Tibial nerve (tissue), 4 donors: ENCODE measurements at regions not wholly inside any gene's neighbourhood (a gene's known extent, or its start where the extent isn't known, plus 50 kb on each side); places are given as distances from the start of the nearest gene placed in this dataset.

Experiments
- DNase-seq, 2 donors: peaks; one replicate each; pipeline ENCODE4 v3.0.0-alpha.2; 2019; ENCODE audit warnings: low spot score in 2 of 2
- H3K27ac ChIP-seq, 4 donors: fragments of 200-600 bp; sonication (generic) in 3 of 4; one replicate each; pipeline ENCODE4 v1.5.1; 2017 to 2019; ENCODE audit warnings: mild to moderate bottlenecking in 1 of 4
- H3K27me3 ChIP-seq, 2 donors: fragments of 200-600 bp; sonication (generic) in 1 of 2; one replicate each; pipeline versions ENCODE4 v1.5.1 to v1.6.0; 2017 to 2019
- H3K36me3 ChIP-seq, 3 donors: fragments of 200-600 bp; sonication (generic); one replicate each; pipeline ENCODE4 v1.5.1; 2018 to 2019
- H3K4me1 ChIP-seq, 4 donors: fragments of 200-600 bp; sonication (generic) in 3 of 4; one replicate each; pipeline ENCODE4 v1.5.1; 2017 to 2019
- H3K4me3 ChIP-seq, 4 donors: fragments of 200-600 bp; sonication (generic) in 3 of 4; one replicate each; pipeline ENCODE4 v1.5.1; 2017 to 2019; ENCODE audit warnings: mild to moderate bottlenecking in 1 of 4, moderate library complexity in 1 of 4
- H3K9me3 ChIP-seq, 4 donors: fragments of 200-600 bp; sonication (generic) in 3 of 4; one replicate each; pipeline ENCODE4 v1.5.1; 2017 to 2019
- EP300 ChIP-seq, 2 donors: sonication (generic); formaldehyde crosslinking; IDR thresholded peaks; one replicate each; pipeline ENCODE4 v1.6.1; 2017; ENCODE audit warnings: antibody characterized with exemption in 2 of 2, mild to moderate bottlenecking in 1 of 2
- POLR2A ChIP-seq, 2 donors: fragments of 450-650 bp; IDR thresholded peaks; one replicate each; pipeline ENCODE4 v1.6.1; 2017; ENCODE audit warnings: antibody characterized with exemption in 2 of 2, mild to moderate bottlenecking in 2 of 2, moderate library complexity in 2 of 2
- WGBS, 2 donors: methylation state at CpG; one replicate each; pipeline ENCODE4 v1.1.5; 2018; 5-methylcytosine and 5-hydroxymethylcytosine counted together
- TF ChIP-seq, protein P1 (sequence below), 5 experiments: fragments of 200-600 bp in 3 of 5; fragments of 450-650 bp in 2 of 5; sonication (generic) in 3 of 5; IDR thresholded peaks; one replicate each; pipeline ENCODE4 v1.5.1; 2016 to 2019; ENCODE audit warnings: antibody characterized with exemption in 5 of 5, mild to moderate bottlenecking in 3 of 5, moderate library complexity in 2 of 5

DNA sequence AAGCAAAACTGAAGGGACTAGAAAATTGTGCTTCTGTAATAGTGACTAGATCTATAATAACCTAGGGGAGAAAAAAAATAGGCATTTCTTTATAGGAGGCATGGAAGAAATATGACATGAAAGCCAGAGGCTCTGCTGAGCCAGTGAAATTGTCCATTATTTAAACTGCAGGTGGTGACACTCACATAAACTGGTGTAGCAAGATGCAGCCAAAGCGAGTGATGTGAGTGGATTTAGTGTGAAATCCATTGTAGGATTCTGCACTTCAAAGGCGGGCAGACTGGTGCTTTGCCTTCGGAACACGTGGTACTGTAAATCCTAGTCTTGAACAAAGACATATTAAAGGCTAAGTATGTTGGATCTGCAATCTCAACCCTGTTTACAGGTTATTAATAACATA, 361.9 kb downstream of the TBC1D4 start:
- Histone ChIP-seq H3K9me3 (peaks cover 0 to 7% (median 0%) of the 10 kb centered on the region in 4 donors), H3K36me3 (no peaks in the 10 kb centered on the region), H3K27me3 (no peaks in the 10 kb centered on the region), H3K27ac (no peak overlapping the region), H3K4me3 (no peak overlapping the region), H3K4me1 (no peaks in the 10 kb centered on the region)
- TF ChIP-seq POLR2A (IDR thresholded peaks at IDR 0.05) = no peak
- TF ChIP-seq, protein P1, sequence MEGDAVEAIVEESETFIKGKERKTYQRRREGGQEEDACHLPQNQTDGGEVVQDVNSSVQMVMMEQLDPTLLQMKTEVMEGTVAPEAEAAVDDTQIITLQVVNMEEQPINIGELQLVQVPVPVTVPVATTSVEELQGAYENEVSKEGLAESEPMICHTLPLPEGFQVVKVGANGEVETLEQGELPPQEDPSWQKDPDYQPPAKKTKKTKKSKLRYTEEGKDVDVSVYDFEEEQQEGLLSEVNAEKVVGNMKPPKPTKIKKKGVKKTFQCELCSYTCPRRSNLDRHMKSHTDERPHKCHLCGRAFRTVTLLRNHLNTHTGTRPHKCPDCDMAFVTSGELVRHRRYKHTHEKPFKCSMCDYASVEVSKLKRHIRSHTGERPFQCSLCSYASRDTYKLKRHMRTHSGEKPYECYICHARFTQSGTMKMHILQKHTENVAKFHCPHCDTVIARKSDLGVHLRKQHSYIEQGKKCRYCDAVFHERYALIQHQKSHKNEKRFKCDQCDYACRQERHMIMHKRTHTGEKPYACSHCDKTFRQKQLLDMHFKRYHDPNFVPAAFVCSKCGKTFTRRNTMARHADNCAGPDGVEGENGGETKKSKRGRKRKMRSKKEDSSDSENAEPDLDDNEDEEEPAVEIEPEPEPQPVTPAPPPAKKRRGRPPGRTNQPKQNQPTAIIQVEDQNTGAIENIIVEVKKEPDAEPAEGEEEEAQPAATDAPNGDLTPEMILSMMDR (IDR thresholded peaks at IDR 0.05) = no peak
- no peak for TF ChIP-seq EP300 (IDR thresholded peaks at IDR 0.05)
- DNase-seq = no peak
- 77 to 80% methylated on average over 4 of the region's 4 CpGs for WGBS, 2 donors

DNA sequence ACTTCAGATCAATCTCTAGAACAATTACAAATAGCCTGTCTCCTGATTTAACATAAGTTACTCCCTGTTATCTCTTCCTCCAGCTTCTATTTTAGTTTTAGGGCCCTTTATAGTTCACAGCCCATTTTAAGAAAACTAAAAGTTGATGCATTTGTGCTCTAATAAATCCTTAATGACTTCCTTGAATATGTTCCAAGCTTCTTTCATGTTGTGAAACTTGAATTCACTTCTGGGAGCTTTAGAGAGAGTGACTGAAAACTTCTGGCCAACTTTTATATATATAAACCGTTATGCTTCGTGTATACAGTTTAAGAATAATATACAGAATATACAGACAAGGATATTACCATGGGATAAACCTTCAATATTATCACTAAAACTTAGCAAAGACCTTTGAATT, 366.8 kb downstream of the TBC1D4 start:
- no peaks in the 10 kb centered on the region for H3K4me1 ChIP-seq

DNA sequence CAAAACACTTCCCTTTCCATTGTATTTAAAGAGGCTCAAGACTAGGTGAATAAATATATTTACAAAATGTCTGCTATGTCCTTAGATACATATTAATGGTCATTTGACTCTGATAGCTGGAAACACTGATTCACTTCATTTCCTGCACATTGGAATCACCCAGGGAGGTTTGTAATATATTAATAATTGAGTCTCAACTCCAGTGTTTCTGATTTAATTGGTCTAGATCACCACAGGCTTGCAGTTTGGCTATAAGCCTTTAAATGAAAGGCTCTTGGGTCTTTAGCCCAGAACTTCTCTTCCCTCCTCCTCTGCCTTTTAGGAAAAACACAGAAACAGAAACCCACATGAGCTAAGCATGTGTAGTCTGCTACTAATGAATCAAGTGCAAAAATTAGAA, 378.0 kb downstream of the TBC1D4 start:
- TF ChIP-seq EP300 (IDR thresholded peaks at IDR 0.05) (no peak), POLR2A (IDR thresholded peaks at IDR 0.05) (no peak)
- TF ChIP-seq, protein P1 (IDR thresholded peaks at IDR 0.05) = no peak
- no peaks in the 10 kb centered on the region for H3K36me3 ChIP-seq
- no peaks in the 10 kb centered on the region for H3K4me1 ChIP-seq
- H3K4me3 ChIP-seq = no peak overlapping the region
- no peak overlapping the region for H3K27ac ChIP-seq
- DNase-seq = no peak
- H3K27me3 ChIP-seq = no peaks in the 10 kb centered on the region
- no peaks in the 10 kb centered on the region for H3K9me3 ChIP-seq

More for the DNA sequence above, 366.8 kb downstream of the TBC1D4 start:
- peaks cover 0 to 19% (median 0%) of the 10 kb centered on the region in 4 donors for H3K9me3 ChIP-seq
- H3K36me3 ChIP-seq = no peaks in the 10 kb centered on the region
- H3K27me3 ChIP-seq = no peaks in the 10 kb centered on the region
- TF ChIP-seq EP300 (IDR thresholded peaks at IDR 0.05) (no peak), POLR2A (IDR thresholded peaks at IDR 0.05) (no peak)
- TF ChIP-seq, protein P1 (IDR thresholded peaks at IDR 0.05) = no peak
- no peak overlapping the region for H3K27ac ChIP-seq
- DNase-seq = no peak
- WGBS, 2 donors = 68 to 79% methylated on average over 2 of the region's 2 CpGs
- H3K4me3 ChIP-seq = no peak overlapping the region

DNA sequence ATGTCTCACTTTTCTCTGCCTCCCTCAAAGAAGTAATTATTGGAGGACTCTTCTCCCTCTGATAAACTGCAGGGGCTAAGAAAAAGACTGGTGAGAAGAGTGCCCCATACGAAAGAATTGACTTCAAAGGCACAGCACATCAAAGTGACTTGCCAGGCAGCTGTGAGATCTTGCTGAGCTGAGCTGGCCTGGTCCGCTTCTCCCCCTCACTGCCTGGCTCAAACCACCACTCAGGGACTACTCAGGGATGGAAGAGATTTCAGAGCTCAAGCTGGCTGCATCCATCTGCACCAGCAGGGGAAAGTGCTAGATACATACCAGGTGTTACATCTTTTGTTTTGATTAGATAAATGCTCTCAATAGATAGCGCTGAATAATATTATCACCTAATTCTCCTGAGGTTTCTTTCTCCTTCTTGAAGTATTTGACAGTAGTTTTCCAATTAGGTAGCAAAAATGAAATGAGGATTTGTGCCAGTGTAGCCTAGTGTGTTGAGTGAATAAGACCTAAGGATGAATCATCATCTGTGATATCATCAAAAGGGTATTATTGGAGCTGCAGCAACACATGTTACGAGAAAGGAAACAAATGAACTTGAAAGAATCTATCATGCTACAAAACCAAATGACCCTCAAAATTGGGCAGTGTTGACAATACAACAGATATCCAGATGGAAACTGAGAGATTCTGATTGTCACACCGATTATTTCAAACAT, 379.8 kb downstream of the TBC1D4 start:
- H3K4me1 ChIP-seq = no peaks in the 10 kb centered on the region
- no peak overlapping the region for H3K4me3 ChIP-seq
- no peaks in the 10 kb centered on the region for H3K27me3 ChIP-seq
- TF ChIP-seq EP300 (IDR thresholded peaks at IDR 0.05) = no peak
- H3K36me3 ChIP-seq = no peaks in the 10 kb centered on the region
- H3K9me3 ChIP-seq = no peaks in the 10 kb centered on the region
- WGBS, 2 donors = 82 to 83% methylated on average over 5 of the region's 5 CpGs
- H3K27ac ChIP-seq = no peak overlapping the region
- DNase-seq = no peak

DNA sequence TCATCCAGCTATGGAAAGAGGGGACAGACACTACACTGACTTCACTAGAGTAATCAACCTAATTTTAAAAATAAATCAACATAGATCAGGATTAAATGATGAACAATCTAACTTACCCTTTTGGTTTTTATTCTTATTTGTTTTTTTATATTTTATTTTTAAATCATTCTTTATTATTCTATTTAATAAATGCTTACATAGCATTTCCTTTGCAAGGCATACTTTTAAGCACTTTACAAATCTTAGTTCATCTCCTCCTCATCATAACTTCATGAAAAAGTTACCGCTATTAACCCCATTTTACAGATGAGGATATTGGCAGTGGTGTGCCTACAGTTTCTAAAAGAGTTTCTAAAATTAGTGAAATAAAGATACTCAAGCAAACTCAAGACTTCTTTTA, 380.6 kb downstream of the TBC1D4 start:
- no peaks in the 10 kb centered on the region for H3K27me3 ChIP-seq
- no peak for DNase-seq
- H3K36me3 ChIP-seq = no peaks in the 10 kb centered on the region
- no peak overlapping the region for H3K27ac ChIP-seq
- no peaks in the 10 kb centered on the region for H3K4me1 ChIP-seq
- H3K4me3 ChIP-seq = no peak overlapping the region
- TF ChIP-seq, protein P1 (IDR thresholded peaks at IDR 0.05) = no peak
- TF ChIP-seq EP300 (IDR thresholded peaks at IDR 0.05) (no peak), POLR2A (IDR thresholded peaks at IDR 0.05) (no peak)
- no peaks in the 10 kb centered on the region for H3K9me3 ChIP-seq
- 96 to 100% methylated on average over 1 of the region's 1 CpG for WGBS, 2 donors
